ENCODE measurements at regions not wholly inside any gene's neighbourhood (a gene's known extent, or its start where the extent isn't known, plus 50 kb on each side); places are given as distances from the start of the nearest gene placed in this dataset.
"Not testable (repeated sequence)": the region's sequence is repeated elsewhere in the genome, so short reads cannot be mapped to it uniquely, and the experiment has no call there.

DNA sequence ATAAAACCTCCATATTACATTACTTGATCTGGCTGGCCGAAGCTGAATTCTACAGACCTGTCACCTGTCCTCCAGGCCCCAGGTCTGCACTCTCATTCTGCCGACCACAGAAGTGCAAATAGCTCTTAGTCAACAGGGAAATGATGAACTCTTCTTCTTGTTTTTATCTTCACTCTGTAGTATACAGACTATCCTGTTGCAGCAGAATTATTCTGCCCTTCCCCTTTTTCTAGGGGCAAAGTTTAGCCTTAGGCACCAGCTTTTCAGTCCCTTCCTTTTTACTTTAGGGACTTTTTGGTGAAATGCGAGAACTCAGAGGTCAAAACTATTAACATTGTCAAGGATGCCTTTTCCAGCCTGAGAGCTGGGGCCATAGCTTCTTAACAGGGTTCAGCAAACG is 229.6 kb upstream of the EGLN3 start:
- no peak for DNase-seq (ENCODE audit: extremely low read depth in 1 of 2, low read depth in 1 of 2)

DNA sequence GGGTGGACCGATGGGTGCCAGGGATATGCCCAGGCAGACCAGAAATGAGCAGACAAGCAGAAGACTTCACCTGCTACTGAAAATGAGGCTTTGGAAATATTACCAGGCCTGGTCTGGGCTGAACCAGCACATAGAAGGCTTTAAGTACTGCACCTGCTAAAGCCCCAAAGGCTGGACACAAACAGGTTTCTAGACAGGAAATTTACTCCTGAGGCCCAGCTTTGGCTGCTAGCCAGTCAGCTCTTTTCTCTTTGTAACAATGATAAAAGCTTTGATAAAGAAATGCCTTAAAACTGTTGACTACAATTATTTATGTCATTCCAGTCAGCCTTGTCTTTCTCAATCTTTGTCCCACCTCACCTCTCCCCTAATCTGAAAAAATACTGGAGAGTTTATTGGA is 228.9 kb upstream of the EGLN3 start:
- no peak for DNase-seq (ENCODE audit: extremely low read depth in 1 of 2, low read depth in 1 of 2)

DNA sequence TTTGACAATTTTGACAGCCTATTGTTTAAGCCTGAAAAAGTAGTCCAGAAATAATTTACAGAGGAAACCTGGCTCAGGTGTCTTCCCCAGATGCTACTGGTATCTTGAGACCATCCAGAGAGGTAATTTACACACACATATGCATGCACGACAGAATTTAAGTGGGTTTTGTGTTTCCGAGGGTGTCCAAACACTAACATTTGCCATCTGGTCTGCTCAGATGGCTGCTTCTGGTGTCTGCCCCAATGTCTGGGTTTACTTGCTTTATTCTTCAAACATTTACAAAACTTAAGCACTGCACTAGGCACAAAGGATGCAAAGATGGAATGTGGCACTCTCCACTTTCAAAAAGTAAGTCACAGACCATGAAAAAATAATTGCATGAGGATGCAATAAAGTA is 226.6 kb upstream of the EGLN3 start:
- no peak for DNase-seq (ENCODE audit: extremely low read depth in 1 of 2, low read depth in 1 of 2)

DNA sequence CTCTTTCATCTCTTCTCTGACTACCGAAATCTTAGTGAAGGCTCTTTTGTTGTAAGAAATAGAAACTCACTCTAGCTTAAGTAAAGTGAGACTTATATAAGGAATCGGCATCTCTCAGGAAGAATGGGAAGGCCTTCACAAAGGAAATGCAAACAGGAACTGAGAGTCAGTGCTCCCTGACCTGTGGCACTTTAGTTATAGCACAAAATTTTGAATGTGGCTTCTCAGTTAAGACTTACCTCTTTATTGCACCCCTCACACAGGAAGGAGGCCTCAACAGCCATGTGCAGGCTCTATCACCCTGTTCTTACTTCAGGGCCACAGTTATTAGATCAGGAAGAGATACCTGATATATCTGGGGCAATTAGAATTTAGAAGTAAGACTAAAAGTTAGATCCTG is 224.7 kb upstream of the EGLN3 start:
- DNase-seq (ENCODE audit: extremely low read depth in 1 of 2, low read depth in 1 of 2): no peak

DNA sequence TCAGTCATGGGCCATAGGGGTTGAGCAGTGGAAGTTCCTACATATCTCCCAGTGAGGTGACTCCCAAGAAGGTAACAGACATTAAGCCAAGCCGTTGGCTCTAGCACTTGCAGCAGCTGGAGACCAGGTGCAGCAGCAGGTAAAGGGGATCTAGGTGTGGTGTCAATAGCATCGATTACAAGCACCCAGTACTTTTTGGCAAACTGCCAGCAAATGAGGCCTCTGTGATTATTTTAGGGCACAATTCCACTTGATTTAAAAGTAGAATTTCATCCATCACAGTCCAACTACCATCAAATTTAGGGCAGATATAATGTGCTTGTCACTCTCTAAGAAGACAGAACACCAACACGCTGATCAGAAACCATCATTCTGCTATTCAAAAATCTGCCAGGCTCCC is 224.1 kb upstream of the EGLN3 start:
- no peak for DNase-seq (ENCODE audit: extremely low read depth in 1 of 2, low read depth in 1 of 2)

DNA sequence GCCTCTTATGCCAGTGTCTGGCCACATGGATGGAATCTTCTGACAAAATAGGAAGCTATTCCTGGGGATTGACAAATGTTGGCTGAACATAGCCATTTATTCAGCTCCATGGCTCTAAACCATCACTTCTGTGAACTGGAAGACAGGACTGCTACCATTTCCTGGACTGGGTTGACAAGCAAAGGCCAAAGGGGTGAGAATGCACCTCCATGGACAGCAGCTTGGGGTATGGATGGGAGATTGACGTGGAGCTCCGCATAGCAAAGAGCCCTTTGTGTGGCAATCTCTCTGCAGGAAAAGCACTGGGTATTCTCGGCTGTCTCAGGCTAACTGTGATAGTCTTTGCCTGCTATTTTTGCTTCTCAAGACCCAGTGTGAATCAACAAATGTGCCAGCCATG is 223.0 kb upstream of the EGLN3 start:
- no peak for DNase-seq (ENCODE audit: extremely low read depth in 1 of 2, low read depth in 1 of 2)

DNA sequence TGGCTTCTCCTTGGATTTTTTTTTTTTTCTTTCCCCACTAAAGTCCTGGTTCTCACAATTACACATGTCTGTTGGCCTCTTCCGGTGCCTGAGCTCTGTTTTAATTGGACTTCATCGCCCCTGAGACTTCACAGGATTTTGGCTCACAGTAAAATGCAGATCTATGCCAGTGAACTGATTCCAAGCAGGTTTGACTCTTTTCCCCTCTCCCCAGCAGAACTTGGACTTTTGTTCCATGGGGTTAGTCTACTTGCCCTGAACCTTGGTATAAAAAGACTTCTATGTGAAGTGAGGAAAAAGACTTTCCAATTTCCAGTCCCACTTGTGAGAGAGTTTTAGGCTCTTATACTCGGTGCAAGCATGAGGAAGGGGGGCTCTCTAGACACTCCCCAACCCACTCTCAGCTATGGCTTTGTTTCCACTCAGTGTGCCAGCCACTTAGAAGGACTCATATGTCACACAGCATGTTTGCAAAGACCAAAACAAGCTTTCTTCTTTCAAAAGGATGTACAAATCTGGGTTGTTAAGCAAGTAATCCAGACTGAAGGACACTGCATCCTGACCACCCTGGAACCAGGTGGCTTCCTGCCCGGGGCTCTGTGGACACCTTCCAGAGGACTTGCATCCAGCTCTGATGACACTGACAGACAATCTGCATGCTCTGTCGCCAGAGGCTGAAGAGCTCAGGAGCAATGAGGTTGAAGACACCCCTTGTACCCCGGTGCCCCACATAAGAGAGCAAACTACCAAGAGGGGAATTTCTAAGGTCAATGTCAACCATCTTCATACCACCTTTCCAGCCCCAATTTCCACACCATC is 221.9 kb upstream of the EGLN3 start:
- DNase-seq (ENCODE audit: extremely low read depth in 1 of 2, low read depth in 1 of 2): no peak

DNA sequence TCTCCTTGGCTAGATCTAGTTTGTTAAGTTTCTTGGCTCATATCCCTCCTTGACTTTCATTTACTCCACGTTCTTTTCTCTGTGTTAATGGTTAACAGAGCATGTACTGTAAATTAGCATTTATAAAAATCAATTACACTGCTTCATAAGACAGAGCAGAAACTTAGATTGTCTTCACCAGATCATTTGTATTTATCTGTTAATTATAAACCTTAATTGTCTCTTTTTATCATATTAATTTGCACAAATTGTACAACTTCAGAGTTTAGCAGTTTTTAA is 221.2 kb upstream of the EGLN3 start:
- no peak for DNase-seq (ENCODE audit: extremely low read depth in 1 of 2, low read depth in 1 of 2)

DNA sequence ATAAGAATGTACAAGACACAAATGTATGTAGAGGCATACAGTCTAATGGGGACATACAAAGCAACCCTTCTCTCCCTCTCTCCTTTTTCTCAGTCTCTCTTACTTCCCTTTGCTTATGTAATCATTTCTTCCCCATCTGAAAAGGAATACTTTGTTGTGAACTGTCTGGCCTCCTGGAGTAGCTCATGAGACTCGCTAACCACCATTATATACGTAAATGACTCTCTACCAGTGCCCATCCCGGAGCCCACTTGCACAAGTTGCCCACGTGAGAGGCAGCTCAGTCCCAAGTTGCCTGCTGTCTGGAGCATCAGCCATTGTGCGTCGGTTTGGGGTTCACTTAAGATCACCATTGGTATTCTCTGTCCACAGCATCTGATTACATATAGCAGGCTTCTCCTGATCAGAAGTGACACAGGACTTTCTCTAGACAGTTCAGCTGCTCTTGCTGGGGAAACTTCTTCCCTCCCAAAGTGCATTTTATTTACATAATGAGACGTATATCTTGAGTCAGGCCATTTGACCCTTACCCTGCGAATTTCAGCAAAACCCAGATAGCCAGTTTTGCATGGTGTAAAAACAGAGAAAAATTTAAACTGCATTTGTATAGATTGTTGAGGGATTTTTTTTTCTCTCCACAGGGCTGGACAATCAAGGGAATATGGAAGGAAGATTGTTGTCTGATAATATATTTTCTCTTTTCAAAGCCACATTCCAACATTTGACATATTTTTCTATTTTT is 220.7 kb upstream of the EGLN3 start:
- no peak for DNase-seq (ENCODE audit: extremely low read depth in 1 of 2, low read depth in 1 of 2)

DNA sequence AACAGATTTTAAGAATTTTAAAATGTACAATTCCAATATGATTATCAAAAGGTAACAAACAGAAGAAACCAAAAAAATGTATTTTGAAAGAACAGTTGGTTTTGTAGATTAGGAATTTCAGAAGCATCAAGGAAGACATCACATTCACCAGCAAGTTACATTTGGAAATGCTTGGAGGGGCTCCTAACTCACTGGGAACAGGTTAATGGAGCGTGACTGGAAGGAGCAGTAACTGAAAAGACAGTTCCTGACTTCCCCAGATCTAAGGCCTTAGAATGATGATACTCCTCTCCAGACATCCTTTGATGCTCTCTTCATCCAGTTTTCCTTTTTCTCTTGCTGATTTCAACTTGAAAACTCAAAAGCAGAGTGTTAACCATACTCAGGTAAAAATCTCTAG is 220.0 kb upstream of the EGLN3 start:
- DNase-seq (ENCODE audit: extremely low read depth in 1 of 2, low read depth in 1 of 2): no peak

DNA sequence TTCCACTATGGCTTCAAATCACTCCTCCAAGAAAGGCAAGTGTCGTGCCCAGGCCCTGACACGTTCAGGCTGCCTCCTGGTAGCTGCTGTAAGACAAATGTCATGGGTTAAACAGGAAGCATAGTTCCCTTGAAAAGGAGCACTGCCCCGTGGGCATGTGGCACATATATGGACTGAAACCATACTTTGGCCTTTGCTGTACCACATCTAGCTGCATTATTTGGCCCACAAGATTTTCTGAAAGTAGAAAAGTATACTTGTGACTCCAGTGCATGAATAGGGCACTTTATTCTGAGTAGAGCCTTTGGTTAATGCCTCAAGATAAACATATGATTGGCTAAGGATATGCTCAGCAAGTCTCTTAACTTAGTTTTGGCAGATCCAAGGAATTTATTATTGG is 218.7 kb upstream of the EGLN3 start:
- DNase-seq (ENCODE audit: extremely low read depth in 1 of 2, low read depth in 1 of 2): no peak

DNA sequence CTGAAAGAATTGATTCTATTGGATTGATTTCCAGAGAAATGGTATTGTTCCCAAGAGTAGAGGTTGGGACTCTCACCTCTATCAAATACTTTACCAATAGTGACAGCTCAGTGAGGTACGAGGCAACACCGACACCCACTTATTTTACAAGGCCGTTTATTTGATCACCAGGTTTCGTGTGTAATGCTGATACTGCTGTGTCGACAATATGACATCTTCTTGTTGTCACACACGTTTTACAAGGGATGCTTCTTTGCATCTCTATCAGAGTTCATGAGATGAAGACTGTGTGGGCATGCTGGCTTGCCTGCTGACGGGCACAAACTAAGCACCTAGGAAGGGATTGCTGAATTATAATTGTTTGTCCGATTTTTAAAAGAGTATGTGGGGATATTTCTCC is 217.8 kb upstream of the EGLN3 start:
- no peak for DNase-seq (ENCODE audit: extremely low read depth in 1 of 2, low read depth in 1 of 2)

DNA sequence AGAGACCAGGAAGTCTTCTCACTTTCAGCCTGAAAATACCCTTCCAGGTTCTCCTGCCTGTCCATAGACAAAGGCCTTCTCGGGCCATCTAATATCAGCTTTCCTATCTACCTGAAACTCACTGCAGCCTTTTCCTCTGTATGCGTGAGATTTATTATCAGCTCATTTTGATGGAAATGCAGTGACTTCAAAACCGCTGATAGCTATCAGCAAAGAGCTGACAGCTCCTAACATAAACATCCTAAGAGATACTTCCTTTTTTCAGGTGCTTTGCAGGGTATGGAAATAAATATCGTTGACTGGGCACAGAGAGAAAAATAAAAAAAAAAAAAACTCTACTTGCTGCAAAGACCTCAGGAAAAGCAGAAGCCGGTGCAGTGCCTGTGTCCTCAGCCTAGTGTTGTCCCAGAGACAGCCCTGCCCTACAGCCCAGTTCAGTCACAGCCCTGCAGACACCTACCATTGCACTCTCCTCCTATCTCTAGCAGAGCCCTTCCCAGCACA is 215.0 kb upstream of the EGLN3 start:
- no peak for DNase-seq (ENCODE audit: extremely low read depth in 1 of 2, low read depth in 1 of 2)

DNA sequence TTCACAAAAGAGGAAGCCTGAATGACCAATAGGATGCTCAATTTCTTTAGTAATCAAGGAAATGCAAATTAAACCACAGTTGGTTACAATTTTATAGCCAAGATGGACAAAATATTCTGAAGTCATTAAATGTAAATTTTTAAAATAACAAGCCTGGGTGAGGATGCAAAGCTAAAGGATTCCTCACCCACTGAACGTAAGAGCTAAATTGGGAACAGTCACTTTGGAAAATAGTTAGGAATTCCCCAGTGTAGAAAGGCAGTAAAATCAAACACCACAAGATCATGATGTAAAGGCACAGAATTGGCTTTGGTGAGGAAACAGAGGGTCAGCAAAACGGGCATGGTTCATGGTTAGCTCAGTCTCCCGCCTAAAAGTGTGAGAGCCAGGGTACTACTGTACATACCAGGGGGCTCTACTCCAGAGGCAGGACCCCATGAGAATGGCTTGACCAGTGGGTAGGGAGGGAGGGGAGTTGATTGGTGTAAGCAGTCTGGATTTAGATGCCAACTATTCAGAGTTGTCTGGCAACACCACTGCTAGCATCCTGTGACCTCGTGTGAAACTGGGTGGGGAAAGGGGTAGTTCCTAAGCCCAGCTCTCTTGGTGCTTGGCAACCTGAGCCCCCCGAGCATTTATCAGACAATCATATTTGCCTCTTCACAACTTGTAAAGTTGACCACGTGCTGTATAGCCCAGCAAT is 213.4 kb upstream of the EGLN3 start:
- no peak for DNase-seq (ENCODE audit: extremely low read depth in 1 of 2, low read depth in 1 of 2)

DNA sequence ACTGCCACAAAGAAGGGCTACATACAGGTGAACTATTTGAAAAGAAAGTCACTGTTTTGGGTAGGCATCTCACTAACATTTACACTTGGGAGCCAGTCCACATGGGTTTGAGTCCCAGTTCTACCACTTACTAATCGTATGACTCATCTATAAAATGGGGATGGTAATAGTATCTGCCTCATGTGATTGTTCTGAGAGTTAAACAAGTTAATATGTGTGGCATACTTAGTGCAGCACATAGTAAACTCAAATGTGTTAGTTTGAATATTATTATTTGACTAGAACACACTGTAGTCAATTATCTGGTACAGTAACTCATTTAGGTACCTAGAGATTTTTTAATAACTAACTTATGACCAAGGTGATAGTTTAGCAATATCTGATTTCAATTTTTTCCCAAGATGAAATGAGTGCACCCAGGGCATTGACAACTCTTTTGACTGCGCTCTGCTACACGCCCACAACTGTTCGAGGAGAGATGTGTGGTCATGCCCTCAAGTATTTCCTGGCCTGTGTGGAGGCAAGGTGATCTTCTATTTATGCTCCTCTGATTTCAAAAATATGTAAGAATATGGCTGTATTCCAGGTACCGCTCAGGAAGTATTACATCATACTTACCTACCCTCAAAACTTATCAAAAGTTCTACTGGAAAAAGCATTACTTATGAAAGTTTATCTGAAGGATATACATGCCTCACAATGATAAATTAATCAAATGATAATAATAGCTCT is 210.6 kb upstream of the EGLN3 start:
- no peak for DNase-seq (ENCODE audit: extremely low read depth in 1 of 2, low read depth in 1 of 2)

DNA sequence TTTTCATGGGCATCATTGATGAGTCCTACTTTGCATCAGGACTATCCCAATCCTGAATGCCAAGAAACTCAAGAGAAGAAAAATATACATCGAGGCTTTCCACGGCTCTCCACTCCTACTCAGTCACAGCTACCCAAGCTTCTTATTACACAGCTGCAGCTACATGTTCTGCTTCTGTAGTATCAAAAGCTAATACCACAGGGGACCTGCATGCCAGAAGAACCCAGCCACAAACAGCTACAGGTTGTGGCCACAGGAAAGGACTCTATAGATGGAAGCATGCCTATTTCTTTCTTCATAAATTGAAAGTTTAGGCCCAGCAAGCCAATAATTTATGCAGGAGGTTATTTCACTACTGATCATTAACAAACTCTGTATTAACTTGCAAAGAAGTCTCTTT is 209.7 kb upstream of the EGLN3 start:
- no peak for DNase-seq (ENCODE audit: extremely low read depth in 1 of 2, low read depth in 1 of 2)

DNA sequence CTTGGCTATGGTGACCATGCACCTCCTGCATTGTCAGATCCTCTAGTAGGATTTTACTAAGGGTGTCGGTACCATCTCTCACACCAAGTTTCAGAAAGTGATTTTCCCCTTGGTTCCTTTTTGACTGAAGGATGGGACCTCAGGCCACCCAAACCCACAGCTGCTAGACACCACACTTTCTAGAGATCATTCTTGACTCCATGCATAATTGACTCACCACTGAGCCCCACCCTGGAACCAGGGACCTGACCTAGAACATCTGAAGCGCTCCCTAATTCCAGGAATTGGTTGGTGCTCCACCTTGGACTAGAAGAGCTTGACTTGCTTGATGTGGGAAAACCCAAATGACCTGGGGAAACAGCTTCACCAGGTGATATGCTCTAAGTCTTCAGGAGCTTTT is 206.8 kb upstream of the EGLN3 start:
- DNase-seq (ENCODE audit: extremely low read depth in 1 of 2, low read depth in 1 of 2): no peak

DNA sequence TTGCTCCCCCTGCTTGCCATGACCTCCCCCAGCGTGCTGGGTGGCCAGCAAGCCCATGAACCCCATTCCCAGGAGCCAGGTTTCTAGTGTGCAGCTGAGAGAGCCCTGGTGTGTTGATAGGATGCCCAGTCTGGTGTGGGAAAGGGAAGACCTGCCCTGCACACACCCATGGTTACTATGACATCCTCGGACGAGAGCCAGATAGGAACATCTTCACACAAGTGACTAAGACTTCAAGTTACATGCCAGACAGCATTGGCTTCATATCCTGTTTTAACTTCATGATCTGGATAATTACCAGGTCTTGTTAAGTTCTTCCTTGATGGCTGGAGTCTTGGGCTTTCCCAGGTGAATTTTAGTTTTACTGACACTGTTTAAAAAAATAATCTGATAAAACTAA is 196.6 kb upstream of the EGLN3 start:
- DNase-seq (ENCODE audit: extremely low read depth in 1 of 2, low read depth in 1 of 2): no peak

DNA sequence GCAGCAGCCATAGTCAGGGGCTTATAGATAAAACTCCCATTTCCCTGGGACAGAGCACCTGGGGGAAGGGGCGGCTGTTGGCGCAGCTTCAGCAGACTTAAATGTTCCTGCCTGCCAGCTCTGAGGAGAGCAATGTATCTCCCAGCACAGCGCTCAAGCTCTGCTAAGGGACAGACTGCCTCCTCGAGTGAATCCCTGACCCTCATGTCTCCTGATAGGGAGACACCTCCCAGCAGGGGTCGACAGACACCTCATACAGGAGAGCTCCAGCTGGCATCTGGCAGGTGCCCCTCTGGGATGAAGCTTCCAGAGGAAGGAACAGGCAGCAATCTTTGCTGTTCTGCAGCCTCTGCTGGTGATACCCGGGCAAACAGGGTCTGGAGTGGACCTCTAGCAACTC is 189.3 kb upstream of the EGLN3 start:
- DNase-seq (ENCODE audit: extremely low read depth in 1 of 2, low read depth in 1 of 2): not testable (repeated sequence)

DNA sequence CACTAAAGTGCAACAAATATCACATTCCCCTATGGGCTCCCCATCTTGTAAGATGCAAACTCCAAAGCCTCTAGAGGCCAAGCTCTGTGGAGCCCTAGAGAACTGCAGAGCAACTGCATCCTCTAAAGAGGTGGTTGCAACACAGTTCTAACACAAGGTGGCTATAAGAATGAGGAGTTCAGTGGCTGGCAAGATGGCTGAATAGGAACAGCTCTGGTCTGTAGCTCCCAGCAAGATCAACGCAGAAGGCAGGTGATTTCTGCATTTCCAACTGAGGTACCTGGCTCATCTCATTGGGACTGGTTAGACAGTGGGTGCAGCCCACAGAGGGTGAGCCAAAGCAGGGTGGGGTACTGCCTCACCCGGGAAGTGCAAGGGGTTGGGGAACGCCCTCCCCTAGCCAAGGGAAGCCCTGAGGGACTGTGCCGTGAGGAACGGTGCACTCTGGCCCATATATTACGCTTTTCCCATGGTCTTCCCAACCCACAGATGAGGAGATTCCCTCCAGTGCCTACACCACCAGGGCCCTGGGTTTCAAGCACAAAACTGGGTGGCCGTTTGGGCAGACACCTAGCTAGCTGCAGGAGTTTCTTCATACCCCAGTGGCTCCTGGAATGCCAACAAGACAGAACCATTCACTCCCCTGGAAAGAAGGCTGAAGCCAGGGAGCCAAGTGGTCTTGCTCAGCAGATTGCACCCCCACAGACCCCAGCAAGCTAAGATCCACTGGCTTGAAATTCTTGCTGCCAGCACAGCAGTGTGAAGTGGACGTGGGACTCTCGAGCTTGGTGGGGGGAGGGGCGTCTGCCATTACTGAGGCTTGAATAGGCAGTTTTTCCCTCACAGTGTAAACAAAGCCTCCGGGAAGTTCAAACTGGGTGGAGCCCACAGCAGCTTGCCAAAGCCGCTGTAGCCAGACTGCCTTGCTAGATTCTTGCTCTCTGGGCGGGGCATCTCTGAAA is 188.6 kb upstream of the EGLN3 start:
- not testable (repeated sequence) for DNase-seq (ENCODE audit: extremely low read depth in 1 of 2, low read depth in 1 of 2)
